A549 (cell line): ENCODE measurements at regions not wholly inside any gene's neighbourhood (a gene's known extent, or its start where the extent isn't known, plus 50 kb on each side); places are given as distances from the start of the nearest gene placed in this dataset.

Experiments
- ATAC-seq, 2 experiments: fragments of 200-7000 bp in 1 of 2; fragments of >200 bp in 1 of 2; cut with Nextera tagmentation in 1 of 2; cut with Tn5 transposase in 1 of 2; 3 replicates each; pipeline versions ENCODE4 v1.8.0 to v1.9.1; 2018 to 2020; ENCODE audit warnings: mild to moderate bottlenecking in 1 of 2, moderate library complexity in 1 of 2
- CTCF ChIA-PET: fragments of 300-600 bp; sonication (Branson Sonifier 250); formaldehyde crosslinking; extraction: SDS; loops from one replicate; lab custom pipeline; 2021; ENCODE audit warnings: antibody characterized with exemption, inconsistent platforms; lab: Yijun Ruan, JAX
- POLR2A ChIA-PET: fragments of 350-600 bp; formaldehyde crosslinking; extraction: SDS; loops from one replicate; lab custom pipeline; 2021; ENCODE audit warnings: antibody characterized with exemption, inconsistent platforms; lab: Yijun Ruan, JAX
- DNase-seq, 2 experiments: peaks; one replicate each; pipeline versions ENCODE4 v3.0.0 to v3.0.0-alpha.2; 2011 to 2016; ENCODE audit warnings: low read depth in 1 of 2, low spot score in 1 of 2
- FAIRE-seq: peaks from 2 replicates; lab custom pipeline; 2011; peaks lifted over from hg19 to GRCh38; lab: Jason Lieb, UNC
- H3K27ac ChIP-seq, 2 experiments: fragments of >200 bp; sonication (Bioruptor Twin); formaldehyde crosslinking; 3 replicates each; pipeline ENCODE4 v1.5.1; 2016 to 2017
- H3K4me1 ChIP-seq: fragments of >200 bp; sonication (Bioruptor Twin); formaldehyde crosslinking; 3 replicates; pipeline ENCODE4 v1.6.1; 2016
- H3K4me2 ChIP-seq: fragments of >200 bp; sonication (Bioruptor Twin); formaldehyde crosslinking; 3 replicates; pipeline ENCODE4 v1.6.1; 2016
- H3K4me3 ChIP-seq: fragments of >200 bp; sonication (Bioruptor Twin); formaldehyde crosslinking; 3 replicates; pipeline ENCODE4 v1.5.1; 2016
- H3K9me3 ChIP-seq: fragments of >200 bp; sonication (Bioruptor Twin); formaldehyde crosslinking; 3 replicates; pipeline ENCODE4 v1.6.1; 2016
- ATOH8 ChIP-seq: fragments of 250-450 bp; sonication (Bioruptor Pico); IDR thresholded peaks from 2 replicates; pipeline ENCODE4 v1.5.0; 2020; ENCODE audit warnings: low read depth, mild to moderate bottlenecking, moderate library complexity
- BHLHE40 ChIP-seq: IDR thresholded peaks from 2 replicates; pipeline ENCODE4 v1.6.1; 2012; ENCODE audit warnings: low read depth, low read length, inconsistent platforms
- CBX2 ChIP-seq: fragments of 200-600 bp; sonication (generic); IDR thresholded peaks from 2 replicates; pipeline ENCODE4 v1.6.1; 2016; ENCODE audit warnings: low read depth, mild to moderate bottlenecking, borderline replicate concordance
- EHF ChIP-seq: fragments of 250-450 bp; sonication (Bioruptor Pico); IDR thresholded peaks from 2 replicates; pipeline ENCODE4 v1.5.0; 2020; ENCODE audit warnings: mild to moderate bottlenecking
- FOSB ChIP-seq: fragments of 250-450 bp; sonication (Bioruptor Pico); IDR thresholded peaks from 2 replicates; pipeline ENCODE4 v1.5.0; 2020; ENCODE audit warnings: mild to moderate bottlenecking, moderate library complexity
- FOSL2 ChIP-seq, 2 experiments: fragments of 450-650 bp in 1 of 2; fragments of >200 bp in 1 of 2; sonication (Bioruptor Twin) in 1 of 2; formaldehyde crosslinking; IDR thresholded peaks; 2 replicates each; pipeline versions ENCODE4 v1.5.0 to v1.6.1; 2016 to 2020; ENCODE audit warnings: mild to moderate bottlenecking in 1 of 2, moderate library complexity in 1 of 2
- HDAC2 ChIP-seq: fragments of 200-600 bp; sonication (generic); IDR thresholded peaks from 2 replicates; pipeline ENCODE4 v1.6.1; 2016
- HEYL ChIP-seq: fragments of 250-450 bp; sonication (Bioruptor Pico); IDR thresholded peaks from 2 replicates; pipeline ENCODE4 v1.8.0; 2021; ENCODE audit warnings: mild to moderate bottlenecking, moderate library complexity
- HOXA7 ChIP-seq: fragments of 250-450 bp; sonication (Bioruptor Pico); IDR thresholded peaks from 2 replicates; pipeline ENCODE4 v1.5.0; 2020; ENCODE audit warnings: mild to moderate bottlenecking, moderate library complexity
- HOXB13 ChIP-seq: fragments of 250-450 bp; sonication (Bioruptor Pico); IDR thresholded peaks from 2 replicates; pipeline ENCODE4 v1.5.0; 2020; ENCODE audit warnings: low read depth, mild to moderate bottlenecking, moderate library complexity
- JUNB ChIP-seq: fragments of >200 bp; sonication (Bioruptor Twin); formaldehyde crosslinking; IDR thresholded peaks from 2 replicates; pipeline ENCODE4 v1.6.1; 2016
- KDM1A ChIP-seq: fragments of 200-600 bp; sonication (generic); IDR thresholded peaks from 2 replicates; pipeline ENCODE4 v1.6.1; 2016; ENCODE audit warnings: low read depth, mild to moderate bottlenecking
- MYC ChIP-seq: IDR thresholded peaks from 2 replicates; pipeline ENCODE4 v1.6.1; 2012; ENCODE audit warnings: mild to moderate bottlenecking, inconsistent platforms, low read length, improper control_type of control experiment, borderline replicate concordance
- NR3C1 ChIP-seq: fragments of >200 bp; sonication (Bioruptor Twin); formaldehyde crosslinking; IDR thresholded peaks from 3 replicates; pipeline ENCODE4 v1.6.1; 2017
- PBX3 ChIP-seq: IDR thresholded peaks from 2 replicates; pipeline ENCODE4 v1.6.1; 2012
- POLR2A ChIP-seq: IDR thresholded peaks from 2 replicates; pipeline ENCODE4 v1.6.1; 2012; ENCODE audit warnings: mild to moderate bottlenecking, low read length
- POLR2AphosphoS2 ChIP-seq: conservative IDR thresholded peaks from 2 replicates; pipeline ENCODE4 v1.6.1; 2012; ENCODE audit warnings: low read length, improper control_type of control experiment, inconsistent platforms
- RCOR1 ChIP-seq: fragments of 150-350 bp; IDR thresholded peaks from 2 replicates; pipeline ENCODE4 v1.6.1; 2014; ENCODE audit warnings: antibody characterized with exemption, low read length, low read depth
- RNF2 ChIP-seq: fragments of 200-600 bp; sonication (generic); IDR thresholded peaks from 2 replicates; pipeline ENCODE4 v1.6.1; 2016; ENCODE audit warnings: low read depth, mild to moderate bottlenecking, antibody characterized with exemption, moderate library complexity, borderline replicate concordance
- SMC3 ChIP-seq: fragments of >200 bp; sonication (Bioruptor Twin); formaldehyde crosslinking; IDR thresholded peaks from 3 replicates; pipeline ENCODE4 v1.6.1; 2018; ENCODE audit warnings: inconsistent platforms
- TFCP2L1 ChIP-seq: fragments of 250-450 bp; sonication (Bioruptor Pico); IDR thresholded peaks from 2 replicates; pipeline ENCODE4 v1.5.0; 2021; ENCODE audit warnings: mild to moderate bottlenecking
- TP53 ChIP-seq: fragments of 250-450 bp; sonication (Bioruptor Pico); IDR thresholded peaks from 2 replicates; pipeline ENCODE4 v1.5.0; 2021; ENCODE audit warnings: mild to moderate bottlenecking, moderate library complexity
- ZFP36 ChIP-seq: fragments of 450-650 bp; IDR thresholded peaks from 2 replicates; pipeline ENCODE4 v1.6.1; 2014; ENCODE audit warnings: borderline replicate concordance; ENCODE audit not compliant: partially characterized antibody
- ZNF302 ChIP-seq: fragments of 250-450 bp; sonication (Bioruptor Pico); IDR thresholded peaks from 2 replicates; pipeline ENCODE4 v1.9.0; 2021; ENCODE audit warnings: inconsistent platforms, mild to moderate bottlenecking, moderate library complexity
- WGBS: methylation state at CpG from one replicate; pipeline ENCODE4 v1.1.6; 2017; ENCODE audit errors: missing lambda C conversion rate; 5-methylcytosine and 5-hydroxymethylcytosine counted together
- TF ChIP-seq, protein P1 (sequence below): fragments of >200 bp; sonication (Bioruptor Twin); formaldehyde crosslinking; IDR thresholded peaks from 3 replicates; pipeline ENCODE4 v1.6.1; 2016
- TF ChIP-seq, protein P2 (sequence below): fragments of 200-600 bp; sonication (generic); IDR thresholded peaks from 2 replicates; pipeline ENCODE4 v1.6.1; 2016; ENCODE audit warnings: antibody characterized with exemption, mild to moderate bottlenecking, moderate library complexity
- TF ChIP-seq, protein P3 (sequence below): fragments of >200 bp; sonication (Bioruptor Twin); formaldehyde crosslinking; IDR thresholded peaks from 3 replicates; pipeline ENCODE4 v1.5.1; 2016

DNA sequence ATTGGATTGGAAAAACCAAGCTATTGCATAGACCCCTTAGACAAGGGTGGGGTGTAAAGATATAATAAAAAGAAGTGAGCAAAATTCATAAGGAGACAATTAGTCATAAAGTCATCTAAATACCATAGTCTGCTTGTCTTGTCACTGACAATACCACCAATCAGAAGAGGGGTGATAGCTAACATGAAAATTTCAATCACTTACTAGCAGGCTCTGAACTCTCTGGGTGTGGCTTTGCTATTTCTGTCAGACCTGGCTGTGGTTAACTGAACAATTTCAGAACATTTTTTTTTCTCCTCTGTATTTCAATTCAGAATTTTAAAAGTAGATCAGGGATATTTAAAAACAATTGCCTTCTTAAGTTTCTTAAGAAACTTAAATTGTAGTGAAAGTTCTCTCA is 158.5 kb upstream of the PRMT6 start:
- ATAC-seq (no peak), FAIRE-seq (no peak), DNase-seq (no peak)
- Histone ChIP-seq H3K27ac (no peak overlapping the region), H3K9me3 (no peaks in the 10 kb centered on the region), H3K4me3 (no peak overlapping the region), H3K4me1 (no peaks in the 10 kb centered on the region), H3K4me2 (no peak overlapping the region)
- POLR2A ChIA-PET: no interaction called here
- no peak for TF ChIP-seq RCOR1
- no peak for TF ChIP-seq KDM1A
- TF ChIP-seq POLR2A: no peak
- no peak for TF ChIP-seq TFCP2L1 (CRISPR knock-in tag)
- TF ChIP-seq FOSL2 (IDR thresholded peaks at IDR 0.05): no peak
- TF ChIP-seq FOSL2 (CRISPR knock-in tag; IDR thresholded peaks at IDR 0.05): no peak
- TF ChIP-seq, protein P1, sequence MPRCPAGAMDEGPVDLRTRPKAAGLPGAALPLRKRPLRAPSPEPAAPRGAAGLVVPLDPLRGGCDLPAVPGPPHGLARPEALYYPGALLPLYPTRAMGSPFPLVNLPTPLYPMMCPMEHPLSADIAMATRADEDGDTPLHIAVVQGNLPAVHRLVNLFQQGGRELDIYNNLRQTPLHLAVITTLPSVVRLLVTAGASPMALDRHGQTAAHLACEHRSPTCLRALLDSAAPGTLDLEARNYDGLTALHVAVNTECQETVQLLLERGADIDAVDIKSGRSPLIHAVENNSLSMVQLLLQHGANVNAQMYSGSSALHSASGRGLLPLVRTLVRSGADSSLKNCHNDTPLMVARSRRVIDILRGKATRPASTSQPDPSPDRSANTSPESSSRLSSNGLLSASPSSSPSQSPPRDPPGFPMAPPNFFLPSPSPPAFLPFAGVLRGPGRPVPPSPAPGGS: no peak
- no peak for TF ChIP-seq HEYL (CRISPR knock-in tag)
- TF ChIP-seq JUNB: no peak
- TF ChIP-seq ZNF302 (CRISPR knock-in tag): no peak
- TF ChIP-seq ZFP36: no peak
- no peak for TF ChIP-seq FOSB (CRISPR knock-in tag)
- TF ChIP-seq NR3C1: no peak
- TF ChIP-seq BHLHE40: no peak
- TF ChIP-seq, protein P2, sequence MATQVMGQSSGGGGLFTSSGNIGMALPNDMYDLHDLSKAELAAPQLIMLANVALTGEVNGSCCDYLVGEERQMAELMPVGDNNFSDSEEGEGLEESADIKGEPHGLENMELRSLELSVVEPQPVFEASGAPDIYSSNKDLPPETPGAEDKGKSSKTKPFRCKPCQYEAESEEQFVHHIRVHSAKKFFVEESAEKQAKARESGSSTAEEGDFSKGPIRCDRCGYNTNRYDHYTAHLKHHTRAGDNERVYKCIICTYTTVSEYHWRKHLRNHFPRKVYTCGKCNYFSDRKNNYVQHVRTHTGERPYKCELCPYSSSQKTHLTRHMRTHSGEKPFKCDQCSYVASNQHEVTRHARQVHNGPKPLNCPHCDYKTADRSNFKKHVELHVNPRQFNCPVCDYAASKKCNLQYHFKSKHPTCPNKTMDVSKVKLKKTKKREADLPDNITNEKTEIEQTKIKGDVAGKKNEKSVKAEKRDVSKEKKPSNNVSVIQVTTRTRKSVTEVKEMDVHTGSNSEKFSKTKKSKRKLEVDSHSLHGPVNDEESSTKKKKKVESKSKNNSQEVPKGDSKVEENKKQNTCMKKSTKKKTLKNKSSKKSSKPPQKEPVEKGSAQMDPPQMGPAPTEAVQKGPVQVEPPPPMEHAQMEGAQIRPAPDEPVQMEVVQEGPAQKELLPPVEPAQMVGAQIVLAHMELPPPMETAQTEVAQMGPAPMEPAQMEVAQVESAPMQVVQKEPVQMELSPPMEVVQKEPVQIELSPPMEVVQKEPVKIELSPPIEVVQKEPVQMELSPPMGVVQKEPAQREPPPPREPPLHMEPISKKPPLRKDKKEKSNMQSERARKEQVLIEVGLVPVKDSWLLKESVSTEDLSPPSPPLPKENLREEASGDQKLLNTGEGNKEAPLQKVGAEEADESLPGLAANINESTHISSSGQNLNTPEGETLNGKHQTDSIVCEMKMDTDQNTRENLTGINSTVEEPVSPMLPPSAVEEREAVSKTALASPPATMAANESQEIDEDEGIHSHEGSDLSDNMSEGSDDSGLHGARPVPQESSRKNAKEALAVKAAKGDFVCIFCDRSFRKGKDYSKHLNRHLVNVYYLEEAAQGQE: no peak
- TF ChIP-seq TP53: no peak
- TF ChIP-seq CBX2: no peak
- CTCF ChIA-PET: no interaction called here

GRCh38 chr1:106899644-106900043 is 156.8 kb upstream of the PRMT6 start:
- Histone ChIP-seq H3K27ac (no peak overlapping the region), H3K4me3 (no peak overlapping the region), H3K9me3 (no peaks in the 10 kb centered on the region), H3K4me2 (no peak overlapping the region), H3K4me1 (no peaks in the 10 kb centered on the region)
- WGBS: 46% methylated on average over 4 of the region's 4 CpGs
- DNase-seq: no peak
- ChIA-PET POLR2A (no interaction called here), CTCF (no interaction called here)
- TF ChIP-seq ATOH8 (no peak), ZFP36 (no peak), TFCP2L1 (CRISPR knock-in tag) (no peak), FOSB (CRISPR knock-in tag) (no peak), KDM1A (no peak), HOXA7 (CRISPR knock-in tag) (no peak), SMC3 (no peak), POLR2AphosphoS2 (no peak), RNF2 (no peak), POLR2A (no peak), TP53 (no peak), MYC (no peak), HDAC2 (no peak), RCOR1 (no peak), HOXB13 (CRISPR knock-in tag) (no peak), PBX3 (no peak), EHF (CRISPR knock-in tag) (no peak)
- TF ChIP-seq, protein P3, sequence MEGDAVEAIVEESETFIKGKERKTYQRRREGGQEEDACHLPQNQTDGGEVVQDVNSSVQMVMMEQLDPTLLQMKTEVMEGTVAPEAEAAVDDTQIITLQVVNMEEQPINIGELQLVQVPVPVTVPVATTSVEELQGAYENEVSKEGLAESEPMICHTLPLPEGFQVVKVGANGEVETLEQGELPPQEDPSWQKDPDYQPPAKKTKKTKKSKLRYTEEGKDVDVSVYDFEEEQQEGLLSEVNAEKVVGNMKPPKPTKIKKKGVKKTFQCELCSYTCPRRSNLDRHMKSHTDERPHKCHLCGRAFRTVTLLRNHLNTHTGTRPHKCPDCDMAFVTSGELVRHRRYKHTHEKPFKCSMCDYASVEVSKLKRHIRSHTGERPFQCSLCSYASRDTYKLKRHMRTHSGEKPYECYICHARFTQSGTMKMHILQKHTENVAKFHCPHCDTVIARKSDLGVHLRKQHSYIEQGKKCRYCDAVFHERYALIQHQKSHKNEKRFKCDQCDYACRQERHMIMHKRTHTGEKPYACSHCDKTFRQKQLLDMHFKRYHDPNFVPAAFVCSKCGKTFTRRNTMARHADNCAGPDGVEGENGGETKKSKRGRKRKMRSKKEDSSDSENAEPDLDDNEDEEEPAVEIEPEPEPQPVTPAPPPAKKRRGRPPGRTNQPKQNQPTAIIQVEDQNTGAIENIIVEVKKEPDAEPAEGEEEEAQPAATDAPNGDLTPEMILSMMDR: no peak
- no peak for ATAC-seq
- no peak for FAIRE-seq
